ENCODE measurements at regions not wholly inside any gene's neighbourhood (a gene's known extent, or its start where the extent isn't known, plus 50 kb on each side); places are given as distances from the start of the nearest gene placed in this dataset.
"Not testable (repeated sequence)": the region's sequence is repeated elsewhere in the genome, so short reads cannot be mapped to it uniquely, and the experiment has no call there.

DNA sequence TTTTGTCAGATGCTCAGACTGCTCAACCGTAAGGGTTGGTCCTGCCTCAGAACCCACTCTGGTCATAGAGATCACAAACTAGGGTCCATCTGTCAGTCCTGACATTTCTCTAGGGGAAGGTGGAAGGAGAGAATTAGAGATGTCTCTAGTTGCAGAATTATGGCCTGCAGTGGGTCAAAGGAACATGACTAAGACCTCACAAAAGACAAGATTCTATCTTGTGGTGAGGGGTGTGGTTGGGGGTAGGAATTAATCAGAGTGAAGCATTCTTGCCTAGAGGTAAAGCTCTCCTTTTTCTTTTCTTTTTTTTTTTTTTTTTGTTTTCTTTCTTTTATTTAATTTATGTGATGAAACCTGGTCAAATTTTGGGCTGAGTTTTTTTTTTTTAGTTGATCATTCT lies 558.1 kb downstream of the CD109 start:
- H3K4me3 ChIP-seq (ENCODE audit: control extremely low read depth in 1 of 5, extremely low read depth in 1 of 5, insufficient read depth in 1 of 5, low read depth in 2 of 5, low read length in 4 of 5); H3K9me3 Mint-ChIP-seq (ENCODE audit: insufficient read depth); H3K9ac ChIP-seq (ENCODE audit: low read length); H3K27me3 Mint-ChIP-seq; H3K36me3 ChIP-seq (replicated peaks in 1 of 2; ENCODE audit: control extremely low read depth in 1 of 2, control insufficient read depth in 1 of 2, extremely low read depth in 1 of 2, insufficient read depth in 2 of 2, low read length in 1 of 2); H2AFZ ChIP-seq (ENCODE audit: insufficient read depth, low read depth, low read length, poor library complexity, severe bottlenecking); intact Hi-C loops (cut with micrococcal nuclease); H3K4me1 ChIP-seq (ENCODE audit: control insufficient read depth in 2 of 2, insufficient read depth in 2 of 2, low read length in 2 of 2); H3K4me1 Mint-ChIP-seq; POLR2A ChIA-PET; ATAC-seq (ENCODE audit: low read depth); CTCF ChIA-PET; H3K27ac ChIP-seq (ENCODE audit: low read length in 2 of 2); H3K27me3 ChIP-seq (replicated peaks in 1 of 4; ENCODE audit: control extremely low read depth in 1 of 4, control insufficient read depth in 3 of 4, insufficient read depth in 4 of 4, low read length in 3 of 4); H3K27ac Mint-ChIP-seq; DNase-seq; H4K20me1 ChIP-seq (ENCODE audit: control insufficient read depth, insufficient read depth, low read length, poor library complexity, severe bottlenecking); H3K79me2 ChIP-seq (ENCODE audit: control insufficient read depth, insufficient read depth, low read length); H3K4me2 ChIP-seq (replicated peaks; ENCODE audit: low read depth, low read length, poor library complexity, severe bottlenecking); H3K4me3 Mint-ChIP-seq: not testable (repeated sequence)
- WGBS (ENCODE audit: insufficient coverage): no CpG with 5 or more reads among the region's 1 CpG
- peaks cover 0 to 11% (median 0%) of the 10 kb centered on the region in 3 donors for H3K9me3 ChIP-seq (ENCODE audit: control extremely low read depth in 1 of 3, control insufficient read depth in 2 of 3, insufficient read depth in 1 of 3, low read length in 2 of 3)

DNA sequence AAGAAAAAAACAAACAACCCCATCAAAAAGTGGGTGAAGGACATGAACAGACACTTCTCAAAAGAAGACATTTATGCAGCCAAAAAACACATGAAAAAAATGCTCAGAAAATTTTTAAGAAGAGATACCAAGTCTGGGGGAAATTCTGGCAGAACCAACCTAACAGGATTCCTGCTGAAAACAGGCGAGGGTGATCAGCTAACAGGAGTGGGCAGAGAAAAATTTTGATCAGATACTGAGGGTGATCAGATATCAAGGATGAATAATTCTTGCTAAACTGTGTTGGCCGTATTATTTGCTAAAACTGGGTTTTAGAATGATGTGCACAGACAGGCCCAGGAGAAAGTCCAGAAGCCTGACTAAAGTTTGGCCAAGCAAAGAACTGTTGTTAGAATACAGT lies 557.3 kb downstream of the CD109 start:
- 100% methylated on average over 1 of the region's 2 CpGs for WGBS (ENCODE audit: insufficient coverage)
- CTCF ChIA-PET: no interaction called here
- no peak overlapping the region for H3K9ac ChIP-seq (ENCODE audit: low read length)

More for the DNA sequence above, 557.3 kb downstream of the CD109 start:
- Histone ChIP-seq H3K9me3 (ENCODE audit: control extremely low read depth in 1 of 3, control insufficient read depth in 2 of 3, insufficient read depth in 1 of 3, low read length in 2 of 3) (peaks cover 0 to 11% (median 0%) of the 10 kb centered on the region in 3 donors), H3K36me3 (replicated peaks in 1 of 2; ENCODE audit: control extremely low read depth in 1 of 2, control insufficient read depth in 1 of 2, extremely low read depth in 1 of 2, insufficient read depth in 2 of 2, low read length in 1 of 2) (no peaks in the 10 kb centered on the region), H3K4me1 (ENCODE audit: control insufficient read depth in 2 of 2, insufficient read depth in 2 of 2, low read length in 2 of 2) (no peaks in the 10 kb centered on the region), H3K27me3 (replicated peaks in 1 of 4; ENCODE audit: control extremely low read depth in 1 of 4, control insufficient read depth in 3 of 4, insufficient read depth in 4 of 4, low read length in 3 of 4) (no peaks in the 10 kb centered on the region), H3K4me2 (replicated peaks; ENCODE audit: low read depth, low read length, poor library complexity, severe bottlenecking) (no peak overlapping the region), H2AFZ (ENCODE audit: insufficient read depth, low read depth, low read length, poor library complexity, severe bottlenecking) (no peak overlapping the region), H3K79me2 (ENCODE audit: control insufficient read depth, insufficient read depth, low read length) (no peaks in the 10 kb centered on the region), H3K27ac (ENCODE audit: low read length in 2 of 2) (no peak overlapping the region), H4K20me1 (ENCODE audit: control insufficient read depth, insufficient read depth, low read length, poor library complexity, severe bottlenecking) (no peaks in the 10 kb centered on the region), H3K4me3 (ENCODE audit: control extremely low read depth in 1 of 5, extremely low read depth in 1 of 5, insufficient read depth in 1 of 5, low read depth in 2 of 5, low read length in 4 of 5) (no peak overlapping the region)
- DNase-seq: no peak
- no peaks in the 10 kb centered on the region for H3K27me3 Mint-ChIP-seq
- no peaks in the 10 kb centered on the region for H3K9me3 Mint-ChIP-seq (ENCODE audit: insufficient read depth)
- intact Hi-C loops (cut with micrococcal nuclease): no loop called here
- H3K27ac Mint-ChIP-seq: no peak overlapping the region
- ATAC-seq (ENCODE audit: low read depth): no peak
- H3K4me3 Mint-ChIP-seq: no peak overlapping the region
- H3K4me1 Mint-ChIP-seq: no peaks in the 10 kb centered on the region
- TF ChIP-seq, protein P1, sequence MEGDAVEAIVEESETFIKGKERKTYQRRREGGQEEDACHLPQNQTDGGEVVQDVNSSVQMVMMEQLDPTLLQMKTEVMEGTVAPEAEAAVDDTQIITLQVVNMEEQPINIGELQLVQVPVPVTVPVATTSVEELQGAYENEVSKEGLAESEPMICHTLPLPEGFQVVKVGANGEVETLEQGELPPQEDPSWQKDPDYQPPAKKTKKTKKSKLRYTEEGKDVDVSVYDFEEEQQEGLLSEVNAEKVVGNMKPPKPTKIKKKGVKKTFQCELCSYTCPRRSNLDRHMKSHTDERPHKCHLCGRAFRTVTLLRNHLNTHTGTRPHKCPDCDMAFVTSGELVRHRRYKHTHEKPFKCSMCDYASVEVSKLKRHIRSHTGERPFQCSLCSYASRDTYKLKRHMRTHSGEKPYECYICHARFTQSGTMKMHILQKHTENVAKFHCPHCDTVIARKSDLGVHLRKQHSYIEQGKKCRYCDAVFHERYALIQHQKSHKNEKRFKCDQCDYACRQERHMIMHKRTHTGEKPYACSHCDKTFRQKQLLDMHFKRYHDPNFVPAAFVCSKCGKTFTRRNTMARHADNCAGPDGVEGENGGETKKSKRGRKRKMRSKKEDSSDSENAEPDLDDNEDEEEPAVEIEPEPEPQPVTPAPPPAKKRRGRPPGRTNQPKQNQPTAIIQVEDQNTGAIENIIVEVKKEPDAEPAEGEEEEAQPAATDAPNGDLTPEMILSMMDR (IDR thresholded peaks at IDR 0.05): no peak
- no peak for TF ChIP-seq EZH2 (IDR thresholded peaks at IDR 0.05; ENCODE audit: borderline replicate concordance, insufficient read depth, low read depth, low read length, poor library complexity, severe bottlenecking)
- POLR2A ChIA-PET: no interaction called here
